Lung (tissue), 11 donors: ENCODE measurements at regions not wholly inside any gene's neighbourhood (a gene's known extent, or its start where the extent isn't known, plus 50 kb on each side); places are given as distances from the start of the nearest gene placed in this dataset.

Experiments used
- ATAC-seq: fragments of 200-7000 bp; cut with Tn5 transposase; one replicate; pipeline ENCODE4 v1.9.1; 2020; ENCODE audit warnings: moderate number of reproducible peaks; ENCODE audit not compliant: insufficient read depth, low FRiP score
- DNase-seq, 3 donors: peaks; one replicate each; pipeline ENCODE4 v3.0.0-alpha.2; 2013 to 2017
- H3K27ac ChIP-seq, 2 donors: one replicate each; pipeline ENCODE4 v1.5.1; 2013; ENCODE audit warnings: mild to moderate bottlenecking in 2 of 2, moderate library complexity in 2 of 2, control low read depth in 1 of 2, inconsistent platforms in 1 of 2, low read depth in 1 of 2, low read length in 1 of 2
- H3K27me3 ChIP-seq, 3 donors: one replicate each; pipeline ENCODE4 v1.5.1; 2013; ENCODE audit warnings: low read length in 2 of 3; ENCODE audit not compliant: control insufficient read depth in 3 of 3, insufficient read depth in 3 of 3
- H3K36me3 ChIP-seq, 4 donors: one replicate each; pipeline ENCODE4 v1.5.1; 2013; ENCODE audit warnings: low read length in 4 of 4, mild to moderate bottlenecking in 1 of 4, moderate library complexity in 1 of 4; ENCODE audit not compliant: control insufficient read depth in 4 of 4, insufficient read depth in 4 of 4
- H3K4me1 ChIP-seq, 5 donors: one replicate each; pipeline ENCODE4 v1.5.1; 2013; ENCODE audit warnings: low read length in 5 of 5, mild to moderate bottlenecking in 2 of 5, moderate library complexity in 1 of 5; ENCODE audit not compliant: control insufficient read depth in 5 of 5, insufficient read depth in 5 of 5
- H3K4me3 ChIP-seq: one replicate; pipeline ENCODE4 v1.5.1; 2013; ENCODE audit warnings: mild to moderate bottlenecking, control low read depth, moderate library complexity
- H3K9ac ChIP-seq, 2 donors: one replicate each; pipeline ENCODE4 v1.5.1; 2013; ENCODE audit warnings: low read length in 2 of 2, control low read depth in 1 of 2; ENCODE audit not compliant: insufficient read depth in 1 of 2
- H3K9me3 ChIP-seq, 4 donors: one replicate each; pipeline ENCODE4 v1.5.1; 2013; ENCODE audit warnings: low read length in 3 of 4, mild to moderate bottlenecking in 1 of 4, moderate library complexity in 1 of 4; ENCODE audit not compliant: control insufficient read depth in 4 of 4, insufficient read depth in 3 of 4
- CTCF ChIP-seq: IDR thresholded peaks from 2 replicates; pipeline ENCODE4 v1.5.1; 2012; ENCODE audit warnings: mild to moderate bottlenecking; ENCODE audit errors: control extremely low read depth, extremely low read depth
- WGBS, 2 donors: extraction: QIAGEN DNeasy Blood & Tissue Kit; methylation state at CpG; one replicate each; pipeline ENCODE4 v1.1.7; 2013; 5-methylcytosine and 5-hydroxymethylcytosine counted together
- donor health status: control.
- donor health status: control.
- donor health status: Bipolar disorder and iron deficiency.
- donor health status: healthy.
- donor health status: DM: yes; HTN: yes; CAD: no.

GRCh38 chr4:54384563-54384962, 155.5 kb downstream of the PDGFRA start:
- Histone ChIP-seq H3K27ac (no peak overlapping the region), H3K9me3 (peaks cover 0 to 2% (median 0%) of the 10 kb centered on the region in 4 donors), H3K4me3 (no peak overlapping the region), H3K9ac (no peak overlapping the region), H3K4me1 (peaks cover 0 to under 1% (median 0%) of the 10 kb centered on the region in 5 donors), H3K27me3 (no peaks in the 10 kb centered on the region), H3K36me3 (no peaks in the 10 kb centered on the region)
- 33 to 36% methylated on average over 6 of the region's 6 CpGs for WGBS, 2 donors
- TF ChIP-seq CTCF = peak; percentile 23
- ATAC-seq = no peak
- DNase-seq = peak; percentile 17 to 51 (median 26)

- no peak overlapping the region for H3K4me3 ChIP-seq
- H3K9me3 ChIP-seq = peaks cover 0 to 5% (median 0%) of the 10 kb centered on the region in 4 donors
- WGBS, 2 donors = 78 to 85% methylated on average over 10 of the region's 10 CpGs
- no peak overlapping the region for H3K9ac ChIP-seq
- no peaks in the 10 kb centered on the region for H3K36me3 ChIP-seq
- H3K4me1 ChIP-seq = peaks cover 0 to 1% (median 0%) of the 10 kb centered on the region in 5 donors
- no peak for TF ChIP-seq CTCF
- DNase-seq (no peak), ATAC-seq (no peak)
- no peak overlapping the region for H3K27ac ChIP-seq
- H3K27me3 ChIP-seq = no peaks in the 10 kb centered on the region
Observed at GRCh38 chr4:54386042-54386669, 157.1 kb downstream of the PDGFRA start.

- Histone ChIP-seq H3K27ac (no peak overlapping the region), H3K9ac (no peak overlapping the region), H3K4me1 (peaks cover 0 to 1% (median 0%) of the 10 kb centered on the region in 5 donors), H3K36me3 (no peaks in the 10 kb centered on the region), H3K27me3 (no peaks in the 10 kb centered on the region), H3K4me3 (no peak overlapping the region), H3K9me3 (peaks cover 0 to 5% (median 0%) of the 10 kb centered on the region in 4 donors)
- TF ChIP-seq CTCF = no peak
- DNase-seq (no peak), ATAC-seq (no peak)
- WGBS, 2 donors = 93 to 94% methylated on average over 1 of the region's 1 CpG
Observed at GRCh38 chr4:54386693-54387092, 157.6 kb downstream of the PDGFRA start.

- Histone ChIP-seq H3K4me3 (no peak overlapping the region), H3K4me1 (peaks cover 0 to 6% (median 0%) of the 10 kb centered on the region in 5 donors), H3K27ac (peak overlapping the region in 1 of 2 donors; percentile 56), H3K9ac (no peak overlapping the region), H3K36me3 (no peaks in the 10 kb centered on the region), H3K27me3 (no peaks in the 10 kb centered on the region), H3K9me3 (peaks cover 0 to 2% (median 0%) of the 10 kb centered on the region in 4 donors)
- DNase-seq = no peak
- ATAC-seq = peak; percentile 61
- no peak for TF ChIP-seq CTCF
- 41 to 75% methylated on average over 3 of the region's 3 CpGs for WGBS, 2 donors
Observed at GRCh38 chr4:54390670-54391069, 161.6 kb downstream of the PDGFRA start.
